Activated CD8-positive, alpha-beta memory T cell treated with anti-CD3 and anti-CD28 coated beads for 36 hours (primary cell): ENCODE measurements at regions not wholly inside any gene's neighbourhood (a gene's known extent, or its start where the extent isn't known, plus 50 kb on each side); places are given as distances from the start of the nearest gene placed in this dataset.
"Not testable (repeated sequence)": the region's sequence is repeated elsewhere in the genome, so short reads cannot be mapped to it uniquely, and the experiment has no call there.

ENCODE experiments used
- CTCF ChIA-PET: fragments of 350-600 bp; sonication (Branson Sonifier 250); formaldehyde crosslinking; loops from one replicate; lab custom pipeline; 2021; ENCODE audit warnings: antibody characterized with exemption; lab: Charles Lee
- POLR2A ChIA-PET: fragments of 350-600 bp; sonication (Branson Sonifier 250); formaldehyde crosslinking; loops from one replicate; lab custom pipeline; 2021; ENCODE audit warnings: antibody characterized with exemption; lab: Charles Lee

DNA sequence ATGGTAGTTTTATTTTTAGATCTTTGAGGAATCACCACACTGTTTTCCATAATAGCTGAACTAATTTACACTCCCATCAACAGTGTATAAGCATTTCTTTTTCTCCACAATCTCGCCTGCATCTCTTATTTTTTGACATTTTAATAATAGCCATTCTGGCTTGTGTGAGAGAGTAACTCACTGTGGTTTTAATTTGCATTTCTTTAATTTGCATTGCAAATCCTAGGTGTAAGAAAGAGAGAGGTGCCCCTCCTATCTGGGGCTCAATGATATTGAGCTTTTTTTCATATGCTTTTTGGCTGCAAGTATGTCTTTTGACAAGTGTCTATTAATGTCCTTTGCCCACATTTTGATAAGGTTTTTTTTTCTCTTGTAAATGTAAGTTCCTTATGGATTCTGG, 106.3 kb upstream of the SLC27A6 start:
- ChIA-PET CTCF (no interaction called here), POLR2A (no interaction called here)

DNA sequence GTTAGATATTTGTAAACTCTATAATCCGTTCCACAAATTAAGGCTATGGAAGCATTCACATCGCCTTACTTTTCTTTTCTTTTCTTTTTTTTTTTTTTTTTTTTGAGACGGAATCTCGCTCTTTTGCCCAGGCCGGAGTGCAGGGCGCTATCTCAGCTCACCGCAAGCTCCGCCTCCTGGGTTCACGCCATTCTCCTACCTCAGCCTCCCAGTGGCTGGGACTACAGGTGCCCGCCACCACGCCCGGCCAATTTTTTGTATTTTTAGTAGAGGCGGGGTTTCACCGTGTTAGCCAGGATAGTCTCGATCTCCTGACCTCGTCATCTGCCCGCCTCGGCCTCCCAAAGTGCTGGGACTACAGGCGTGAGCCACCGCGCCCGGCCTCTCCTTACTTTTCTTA, 104.1 kb upstream of the SLC27A6 start:
- POLR2A ChIA-PET, CTCF ChIA-PET: not testable (repeated sequence)

DNA sequence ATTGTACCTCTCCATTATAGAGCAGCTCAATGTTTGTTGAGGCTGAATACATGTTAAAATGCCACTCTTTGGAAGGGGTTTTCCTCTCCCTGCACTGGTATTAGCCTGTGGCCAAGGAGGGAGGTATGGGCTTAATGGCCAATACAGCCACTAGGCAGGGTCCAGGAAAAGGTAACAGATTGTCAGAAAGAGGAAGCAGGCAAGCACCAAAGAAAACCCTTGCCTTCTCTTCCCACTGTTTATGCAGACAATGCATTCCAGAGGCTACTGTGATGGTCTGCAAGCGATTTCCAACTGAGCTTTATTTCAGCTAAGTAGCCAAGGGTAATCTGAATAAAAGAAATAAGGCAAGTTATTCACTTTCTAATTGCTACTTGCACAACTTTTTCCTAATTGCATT, 95.3 kb upstream of the SLC27A6 start:
- CTCF ChIA-PET = no interaction called here
- POLR2A ChIA-PET = no interaction called here

DNA sequence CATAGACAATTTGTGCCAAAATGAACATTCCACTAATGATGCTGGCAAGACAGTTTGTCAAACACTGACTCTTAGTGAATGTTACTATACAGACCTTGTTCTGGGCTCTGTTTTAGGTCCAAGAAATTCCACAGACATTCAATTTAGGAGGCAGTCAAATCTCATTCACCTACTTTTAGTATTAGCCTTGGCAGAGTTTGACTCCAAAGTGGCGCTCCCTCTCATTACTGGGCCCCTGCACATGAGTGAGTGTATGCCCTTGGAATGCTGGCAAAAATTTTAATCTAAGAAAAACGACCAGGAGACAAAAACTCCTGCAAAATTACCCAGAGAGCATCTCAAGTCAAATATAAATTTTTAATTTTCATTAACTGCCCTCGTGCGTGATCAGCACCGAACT, 94.9 kb upstream of the SLC27A6 start:
- ChIA-PET CTCF (no interaction called here), POLR2A (no interaction called here)

DNA sequence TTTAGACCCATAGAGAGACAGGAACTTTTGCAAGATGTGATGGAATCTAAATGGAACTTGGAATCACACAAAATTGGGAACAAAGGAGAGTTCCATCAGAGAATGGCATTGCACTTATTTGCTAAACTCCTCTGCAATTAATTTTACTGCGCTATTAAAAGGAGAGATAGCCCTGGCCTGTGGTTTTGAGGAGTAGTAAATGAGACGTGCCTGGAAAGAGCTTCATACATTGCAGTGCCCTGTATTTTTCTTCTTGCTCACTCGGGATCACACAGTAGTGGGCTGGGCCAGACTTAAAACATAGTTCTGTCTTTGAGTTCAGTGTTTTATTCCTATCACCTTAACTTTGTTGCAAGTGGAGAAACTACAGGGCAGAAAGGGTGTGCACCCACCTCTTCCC, 94.4 kb upstream of the SLC27A6 start:
- ChIA-PET CTCF (no interaction called here), POLR2A (no interaction called here)

DNA sequence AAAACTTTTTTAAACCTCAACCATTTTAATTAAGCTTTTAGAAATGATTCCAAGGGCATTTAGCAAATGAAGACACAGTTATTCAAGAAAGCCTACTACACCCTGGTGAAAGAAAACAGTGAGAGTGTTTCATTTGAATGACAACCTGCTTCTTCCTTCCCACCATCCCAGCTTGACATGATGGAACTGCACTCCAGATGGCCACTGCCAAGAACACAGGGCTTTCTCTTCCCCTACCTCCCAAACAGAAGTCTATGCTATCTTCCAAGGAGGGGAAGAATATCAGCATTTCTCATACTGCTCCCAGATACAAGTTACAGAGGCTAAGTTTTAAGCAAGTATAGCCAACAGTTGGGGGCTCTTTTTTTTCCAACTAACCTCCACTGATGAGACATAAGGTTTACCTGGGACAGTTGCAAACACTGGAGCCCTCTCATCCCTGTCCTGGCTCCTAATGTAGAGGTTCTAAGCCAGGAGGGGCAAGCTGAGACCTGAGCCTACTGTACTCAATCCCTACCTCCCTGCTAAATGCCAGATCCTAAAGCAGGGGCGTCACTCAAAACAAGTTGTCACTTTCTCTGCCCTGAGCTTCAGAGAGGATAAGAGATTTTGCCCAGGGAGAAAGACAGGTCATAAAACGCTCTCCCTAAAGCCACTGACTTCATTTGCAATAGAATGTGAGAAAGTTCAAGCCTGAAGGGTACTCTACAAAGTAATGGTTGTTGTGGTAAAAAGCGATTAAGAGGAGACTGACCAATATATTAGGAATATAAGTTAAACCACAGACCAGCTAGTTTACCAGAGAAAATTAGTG, 88.5 kb upstream of the SLC27A6 start:
- CTCF ChIA-PET = no interaction called here
- POLR2A ChIA-PET = no interaction called here

DNA sequence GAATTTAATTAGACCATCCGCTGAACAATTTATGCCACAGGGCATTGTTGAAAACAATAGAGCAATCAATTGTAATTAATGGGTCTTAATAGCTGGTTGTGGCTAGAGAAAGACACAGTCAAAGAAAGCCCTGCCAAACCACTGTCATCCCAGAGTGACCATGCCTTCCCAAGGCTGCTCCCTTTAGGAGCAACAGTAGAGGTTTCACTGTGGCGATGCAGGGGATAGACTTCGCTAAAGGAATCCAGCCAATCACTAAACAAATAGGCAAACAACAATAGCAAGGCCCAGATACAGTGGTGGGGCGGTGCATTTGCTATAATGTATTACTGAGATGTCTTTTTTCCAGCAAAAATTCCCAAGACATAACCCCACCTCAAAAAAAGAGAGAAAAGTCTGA, 87.8 kb upstream of the SLC27A6 start:
- ChIA-PET CTCF (no interaction called here), POLR2A (no interaction called here)

DNA sequence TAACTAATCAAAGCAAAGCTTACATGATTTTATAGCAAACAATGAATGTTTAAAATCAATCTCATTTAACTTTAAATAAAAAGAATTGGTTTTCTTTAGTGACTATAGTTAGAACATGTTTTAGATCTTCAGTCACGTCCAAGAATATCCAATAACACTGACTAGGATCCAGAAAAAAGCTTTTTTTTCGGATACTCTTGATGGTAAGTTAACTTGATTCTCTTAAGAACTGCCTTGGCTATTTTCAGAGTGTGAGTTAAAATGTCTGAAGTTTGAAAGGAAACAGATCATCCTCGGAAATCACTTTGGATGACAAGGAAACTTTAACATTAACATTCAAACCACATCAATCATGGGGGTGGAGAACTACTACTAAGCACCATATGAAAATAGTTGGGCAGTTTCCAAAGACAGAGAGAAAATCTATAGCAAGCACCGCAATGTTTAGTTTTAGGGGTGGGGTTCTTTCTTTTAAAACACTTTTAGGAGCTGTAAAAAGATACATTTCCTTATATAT, 83.7 kb upstream of the SLC27A6 start:
- CTCF ChIA-PET = no interaction called here
- POLR2A ChIA-PET = no interaction called here

DNA sequence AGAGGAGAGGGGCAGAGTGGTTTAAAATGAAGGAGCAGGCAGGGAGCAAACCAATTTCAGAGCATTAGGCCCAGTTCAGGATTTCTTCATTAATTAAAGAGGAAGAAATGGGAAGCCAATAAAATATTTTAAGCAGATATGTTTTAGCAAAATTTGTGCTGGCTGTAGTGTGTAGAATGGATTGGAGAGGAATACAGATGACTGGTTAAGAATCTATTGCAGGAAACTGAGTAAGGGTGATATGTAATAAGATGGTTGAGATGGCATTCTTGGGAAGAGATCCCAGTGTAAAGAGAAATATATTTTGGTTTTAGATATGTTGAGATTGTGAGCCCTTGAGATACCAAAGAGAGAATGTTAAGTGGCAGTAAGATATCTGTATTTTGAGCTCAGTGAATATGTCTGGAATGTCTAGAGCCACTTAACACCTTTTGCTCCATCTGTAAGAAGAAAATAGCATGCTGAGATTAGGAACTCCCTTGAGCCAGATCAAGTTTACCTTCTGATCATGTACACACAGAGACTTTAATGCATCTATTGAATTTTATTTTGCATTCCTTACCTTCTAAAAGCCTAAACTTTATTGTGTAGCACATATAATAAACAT, 79.5 kb upstream of the SLC27A6 start:
- POLR2A ChIA-PET = no interaction called here
- CTCF ChIA-PET = no interaction called here

DNA sequence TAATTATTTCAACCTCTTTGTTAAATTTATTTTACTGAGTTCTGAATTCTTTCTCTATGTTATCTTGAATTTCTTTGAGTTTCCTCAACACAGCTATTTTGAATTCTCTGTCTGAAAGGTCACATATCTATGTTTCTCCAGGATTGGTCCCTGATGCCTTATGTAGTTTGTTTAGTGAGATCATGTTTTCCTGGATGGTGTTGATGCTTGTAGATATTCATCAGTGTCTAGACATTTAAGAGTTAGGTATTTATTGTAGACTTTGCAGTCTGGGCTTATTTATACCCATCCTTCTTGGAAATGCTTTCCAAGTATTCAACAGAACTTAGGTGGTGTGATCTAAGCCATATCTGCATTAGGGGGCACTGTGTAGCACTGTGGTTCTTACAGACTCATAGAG, 70.2 kb upstream of the SLC27A6 start:
- POLR2A ChIA-PET = no interaction called here
- CTCF ChIA-PET = no interaction called here

DNA sequence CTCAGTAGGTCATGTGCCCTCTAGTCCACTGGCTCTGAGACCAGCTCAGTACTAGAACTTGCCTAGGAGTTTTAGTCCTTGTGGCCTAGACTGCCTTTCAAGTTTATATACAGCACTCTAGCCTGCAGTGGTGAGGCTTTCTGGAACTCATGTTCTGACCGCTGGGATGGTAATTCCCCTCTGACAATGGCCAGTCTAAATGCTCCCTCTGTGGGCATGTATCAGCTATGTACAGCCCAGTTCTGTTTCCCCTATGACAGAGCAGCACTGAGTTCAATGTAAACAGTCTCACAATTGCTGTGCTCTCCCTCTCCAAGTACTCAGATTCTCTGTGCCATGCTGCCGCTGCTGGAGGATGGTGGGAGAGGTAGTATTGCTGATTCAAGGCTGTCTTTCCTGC, 68.6 kb upstream of the SLC27A6 start:
- ChIA-PET POLR2A (no interaction called here), CTCF (no interaction called here)

DNA sequence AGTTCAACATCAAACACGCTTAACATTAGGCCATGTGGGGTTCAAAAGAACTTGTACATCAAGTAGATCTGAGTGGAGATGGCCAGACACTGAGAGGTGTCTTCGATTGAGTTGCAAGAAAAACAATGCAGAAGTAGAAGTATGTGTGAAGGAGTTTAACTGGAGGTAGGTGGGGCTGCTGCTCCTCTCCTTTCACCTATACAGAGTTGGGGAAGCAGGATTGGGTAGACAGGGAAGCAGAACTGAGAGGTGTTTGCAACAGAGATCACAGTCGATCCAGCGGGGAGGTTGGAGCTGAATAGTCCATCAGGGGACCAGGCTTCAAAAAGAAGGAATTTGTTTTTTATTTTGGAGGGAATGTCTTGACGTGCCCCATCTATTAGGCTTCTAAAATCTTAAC, 61.7 kb upstream of the SLC27A6 start:
- CTCF ChIA-PET = no interaction called here
- POLR2A ChIA-PET = no interaction called here

DNA sequence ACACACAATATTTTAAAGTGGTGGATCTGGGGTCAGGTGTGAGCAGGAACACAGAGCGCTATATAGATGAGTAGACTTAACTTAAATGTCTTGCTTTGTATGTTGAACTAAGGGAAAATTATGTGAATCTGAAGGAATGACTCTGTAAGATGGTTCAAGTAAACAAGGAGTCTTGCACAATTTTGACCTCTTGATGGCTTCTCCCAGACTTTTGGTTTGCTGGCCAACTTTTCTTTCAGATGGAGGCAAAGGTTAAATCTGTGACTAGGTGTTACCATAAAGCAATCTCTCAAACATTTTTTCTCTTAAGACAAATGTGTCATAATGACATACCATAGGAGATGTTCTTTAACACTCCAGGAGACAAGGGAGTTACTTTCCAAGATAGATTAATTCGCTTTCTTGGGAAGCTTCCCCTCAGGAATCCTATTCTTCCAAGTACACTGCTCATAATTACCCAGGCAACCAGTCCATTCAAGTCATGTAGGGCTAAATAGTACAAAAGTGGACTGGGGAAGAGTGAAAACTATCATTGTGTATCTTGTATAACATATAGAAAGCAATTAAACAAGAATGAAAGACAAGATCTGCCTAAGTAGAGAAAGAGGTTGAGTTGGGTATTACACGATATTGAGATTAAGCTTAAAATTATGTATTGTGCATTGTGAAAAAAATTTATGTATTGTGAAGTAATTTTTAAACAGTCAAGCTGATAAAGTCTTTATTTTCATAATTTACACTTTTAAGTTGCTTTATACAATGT, 60.3 kb upstream of the SLC27A6 start:
- CTCF ChIA-PET = interaction anchor here (1.0 to 2.1 kb wide), 3 partner anchors 190 to 859 kb away, joined by 3 to 6 read pairs (median 4); partner anchors contain the start of gene ISOC1
- POLR2A ChIA-PET = no interaction called here

DNA sequence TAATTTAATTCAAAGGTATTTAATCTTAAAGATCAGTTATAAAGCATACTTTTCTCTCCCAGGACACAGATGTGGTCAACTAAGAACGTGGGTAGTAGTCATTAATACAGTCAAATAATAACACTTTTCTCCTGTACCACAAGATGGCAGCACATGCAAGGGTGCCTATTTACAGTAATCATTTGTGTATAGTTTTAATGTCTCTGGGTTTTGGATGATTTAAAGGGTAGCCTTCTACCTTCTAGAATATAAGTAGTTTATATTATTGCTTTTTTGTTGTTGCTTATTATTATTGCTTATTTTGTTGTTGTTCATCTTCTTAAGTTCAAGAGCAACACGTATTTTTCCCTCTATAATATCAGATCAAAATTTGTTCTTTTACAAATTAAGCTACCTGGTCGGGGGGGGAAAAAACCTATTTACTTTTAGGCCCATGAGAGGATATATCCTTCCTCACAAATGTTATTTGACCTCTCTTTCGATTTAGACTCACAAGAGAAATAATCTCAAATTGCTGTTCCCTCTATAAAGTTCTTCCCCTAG, 59.6 kb upstream of the SLC27A6 start:
- ChIA-PET CTCF (interaction anchor here (1.0 to 2.1 kb wide), 3 partner anchors 189 to 858 kb away, joined by 3 to 6 read pairs (median 4); partner anchors contain the start of gene ISOC1), POLR2A (no interaction called here)

DNA sequence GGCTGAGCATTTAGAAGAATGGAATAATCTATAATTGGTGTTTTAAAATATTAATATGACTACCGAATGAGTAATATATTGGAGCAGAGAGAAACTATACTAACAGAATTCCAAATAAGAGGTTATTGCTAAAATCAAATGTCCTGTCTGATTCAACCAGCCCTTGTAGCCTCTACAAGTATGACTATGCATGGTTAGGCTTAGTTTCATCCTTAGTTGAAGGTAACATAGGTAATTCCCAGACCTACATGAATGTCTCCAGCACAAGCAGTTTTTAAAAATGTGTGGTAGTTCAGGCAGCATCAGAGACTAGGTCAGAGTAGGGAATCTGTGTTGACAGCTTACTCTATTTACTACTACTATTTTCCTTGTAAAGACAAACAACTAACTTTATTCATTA, 51.7 kb upstream of the SLC27A6 start:
- CTCF ChIA-PET = no interaction called here
- POLR2A ChIA-PET = no interaction called here
